Endodermal cell (in vitro differentiated cells): ENCODE measurements at regions not wholly inside any gene's neighbourhood (a gene's known extent, or its start where the extent isn't known, plus 50 kb on each side); places are given as distances from the start of the nearest gene placed in this dataset.
"Not testable (repeated sequence)": the region's sequence is repeated elsewhere in the genome, so short reads cannot be mapped to it uniquely, and the experiment has no call there.

ENCODE experiments used
- DNase-seq: peaks from one replicate; pipeline ENCODE4 v3.0.0-alpha.2; 2017
- H3K27ac ChIP-seq: 2 replicates; pipeline ENCODE4 v1.5.1; 2013; ENCODE audit warnings: mild to moderate bottlenecking, low read depth, low read length, moderate library complexity
- H3K27me3 ChIP-seq: 2 replicates; pipeline ENCODE4 v1.6.1; 2013; ENCODE audit warnings: mild to moderate bottlenecking, low read length, moderate library complexity; ENCODE audit not compliant: insufficient read depth, control insufficient read depth, poor library complexity, severe bottlenecking
- H3K36me3 ChIP-seq: 2 replicates; pipeline ENCODE4 v1.7.0; 2013; ENCODE audit warnings: mild to moderate bottlenecking, low read length, moderate library complexity; ENCODE audit not compliant: control insufficient read depth, insufficient read depth
- H3K4me1 ChIP-seq: one replicate; pipeline ENCODE4 v1.7.0; 2013; ENCODE audit warnings: low read length; ENCODE audit not compliant: control insufficient read depth, insufficient read depth
- H3K4me3 ChIP-seq: 2 replicates; pipeline ENCODE4 v1.5.1; 2013; ENCODE audit warnings: mild to moderate bottlenecking, low read length, moderate library complexity
- H3K9ac ChIP-seq: 2 replicates; pipeline ENCODE4 v1.6.1; 2013; ENCODE audit warnings: mild to moderate bottlenecking, low read length, moderate library complexity; ENCODE audit not compliant: poor library complexity, severe bottlenecking; ENCODE audit errors: extremely low read depth
- H3K9me3 ChIP-seq: 2 replicates; pipeline ENCODE4 v1.6.1; 2013; ENCODE audit warnings: mild to moderate bottlenecking, low read length, moderate library complexity; ENCODE audit not compliant: control insufficient read depth
- H3K27ac Mint-ChIP-seq: 2 replicates; pipeline ENCODE4 v1.8.0; 2020; ENCODE audit warnings: mixed read lengths
- H3K27me3 Mint-ChIP-seq: 2 replicates; pipeline ENCODE4 v1.8.0; 2021; ENCODE audit warnings: mild to moderate bottlenecking, mixed read lengths; ENCODE audit not compliant: insufficient read depth
- H3K36me3 Mint-ChIP-seq: 2 replicates; pipeline ENCODE4 v1.8.0; 2020; ENCODE audit warnings: low read depth, mixed read lengths
- H3K4me1 Mint-ChIP-seq: 2 replicates; pipeline ENCODE4 v1.8.0; 2020; ENCODE audit warnings: mixed read lengths
- H3K4me3 Mint-ChIP-seq: 2 replicates; pipeline ENCODE4 v1.8.0; 2020; ENCODE audit warnings: mild to moderate bottlenecking, moderate library complexity, mixed read lengths
- H3K9me3 Mint-ChIP-seq: 2 replicates; pipeline ENCODE4 v1.8.0; 2020; ENCODE audit warnings: mild to moderate bottlenecking, mixed read lengths
- CTCF ChIP-seq: fragments of 200-600 bp; sonication (generic); conservative IDR thresholded peaks from 2 replicates; pipeline ENCODE4 v1.5.0; 2021; ENCODE audit warnings: antibody characterized with exemption, mild to moderate bottlenecking
- WGBS, 2 experiments: methylation state at CpG; one replicate each; pipeline versions ENCODE4 v1.1.5 to v1.1.7; 2013; ENCODE audit warnings: missing lambda C conversion rate in 2 of 2, mixed read lengths in 1 of 2; ENCODE audit not compliant: insufficient coverage in 1 of 2, insufficient read length in 1 of 2; 5-methylcytosine and 5-hydroxymethylcytosine counted together

- Mint-ChIP-seq H3K27ac (no peak overlapping the region), H3K36me3 (no peaks in the 10 kb centered on the region), H3K27me3 (peaks cover 3% of the 10 kb centered on the region), H3K4me3 (no peak overlapping the region), H3K4me1 (no peaks in the 10 kb centered on the region), H3K9me3 (peaks cover 2% of the 10 kb centered on the region)
- H3K27me3 ChIP-seq = no peaks in the 10 kb centered on the region
- no peaks in the 10 kb centered on the region for H3K36me3 ChIP-seq
- no peak overlapping the region for H3K27ac ChIP-seq
- no peaks in the 10 kb centered on the region for H3K4me1 ChIP-seq
- DNase-seq = no peak
- no peak overlapping the region for H3K4me3 ChIP-seq
- TF ChIP-seq CTCF = no peak
- H3K9me3 ChIP-seq = no peaks in the 10 kb centered on the region
- 96 to 100% methylated on average over 2 to 4 of the region's 4 CpGs for WGBS, 2 experiments
- H3K9ac ChIP-seq = no peak overlapping the region
Measured at GRCh38 chr11:112624431-112624830, 336.8 kb upstream of the NCAM1 start.

- not testable (repeated sequence) for H3K36me3 ChIP-seq, H3K4me3 Mint-ChIP-seq, H3K4me1 Mint-ChIP-seq, H3K9me3 Mint-ChIP-seq, H3K9ac ChIP-seq, H3K4me3 ChIP-seq, H3K4me1 ChIP-seq, H3K27ac ChIP-seq, H3K9me3 ChIP-seq, H3K27ac Mint-ChIP-seq, H3K27me3 Mint-ChIP-seq, DNase-seq, H3K36me3 Mint-ChIP-seq, H3K27me3 ChIP-seq
- WGBS, 2 experiments = 80 to 92% methylated on average over 1 to 2 of the region's 2 CpGs
Measured at GRCh38 chr11:112624971-112625370, 336.2 kb upstream of the NCAM1 start.

GRCh38 chr11:112625814-112626213 lies 335.4 kb upstream of the NCAM1 start:
- H3K27me3 ChIP-seq = no peaks in the 10 kb centered on the region
- H3K27me3 Mint-ChIP-seq = peaks cover 3% of the 10 kb centered on the region
- peaks cover 2% of the 10 kb centered on the region for H3K9me3 Mint-ChIP-seq
- H3K36me3 ChIP-seq = no peaks in the 10 kb centered on the region
- H3K4me3 ChIP-seq = no peak overlapping the region
- WGBS, 2 experiments = 95 to 98% methylated on average over 2 to 3 of the region's 3 CpGs
- no peak overlapping the region for H3K27ac ChIP-seq
- H3K4me1 ChIP-seq = no peaks in the 10 kb centered on the region
- H3K9me3 ChIP-seq = no peaks in the 10 kb centered on the region
- H3K4me3 Mint-ChIP-seq = no peak overlapping the region
- no peak for DNase-seq
- no peaks in the 10 kb centered on the region for H3K4me1 Mint-ChIP-seq
- no peak overlapping the region for H3K9ac ChIP-seq
- TF ChIP-seq CTCF = no peak
- H3K36me3 Mint-ChIP-seq = no peaks in the 10 kb centered on the region
- no peak overlapping the region for H3K27ac Mint-ChIP-seq

DNA sequence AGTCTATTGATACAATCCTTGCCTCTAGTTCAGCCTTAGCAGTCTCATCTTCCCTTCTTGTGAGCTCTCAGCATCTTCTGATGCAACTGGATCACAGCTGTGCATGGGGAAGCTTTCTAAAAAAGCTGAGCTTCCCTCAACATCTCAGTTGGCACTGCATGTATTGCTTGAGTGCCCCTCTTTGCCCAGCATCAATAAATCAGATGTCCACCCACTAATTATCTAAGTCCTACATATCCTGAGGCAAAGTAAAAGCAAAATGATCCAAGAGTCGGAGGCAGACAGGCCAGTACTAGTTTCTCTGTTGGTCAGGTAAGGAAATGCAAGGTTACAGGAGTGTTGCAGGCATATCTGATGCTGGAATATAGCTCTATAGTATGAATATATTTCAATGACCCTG lies 334.5 kb upstream of the NCAM1 start:
- H3K36me3 ChIP-seq = no peaks in the 10 kb centered on the region
- no peaks in the 10 kb centered on the region for H3K4me1 ChIP-seq
- H3K9ac ChIP-seq = no peak overlapping the region
- H3K9me3 ChIP-seq = no peaks in the 10 kb centered on the region
- WGBS, 2 experiments = 95 to 100% methylated on average over 1 of the region's 1 CpG
- DNase-seq = no peak
- H3K4me3 Mint-ChIP-seq = no peak overlapping the region
- H3K27me3 Mint-ChIP-seq = peaks cover 5% of the 10 kb centered on the region
- H3K27ac Mint-ChIP-seq = no peak overlapping the region
- no peak overlapping the region for H3K27ac ChIP-seq
- no peaks in the 10 kb centered on the region for H3K4me1 Mint-ChIP-seq
- TF ChIP-seq CTCF = no peak
- no peaks in the 10 kb centered on the region for H3K36me3 Mint-ChIP-seq
- no peaks in the 10 kb centered on the region for H3K27me3 ChIP-seq
- no peak overlapping the region for H3K4me3 ChIP-seq
- peaks cover 2% of the 10 kb centered on the region for H3K9me3 Mint-ChIP-seq
